K562 (cell line): ENCODE measurements at regions not wholly inside any gene's neighbourhood (a gene's known extent, or its start where the extent isn't known, plus 50 kb on each side); places are given as distances from the start of the nearest gene placed in this dataset.

Experiments used
- ATAC-seq: fragments of 200-7000 bp; cut with Tn5 transposase; 3 replicates; pipeline ENCODE4 v1.9.1; 2020; ENCODE audit warnings: moderate library complexity
- BruUV-seq: library from RNA; stranded (reverse); fragments of 400-500 nt; replicated peaks from 2 replicates; lab custom pipeline; 2021; lab: Mats Ljungman, UMichigan
- CTCF ChIA-PET: fragments of 300-600 bp; formaldehyde crosslinking; extraction: SDS; loops from one replicate; lab custom pipeline; 2021; ENCODE audit warnings: low intra/inter-chr PET ratio; lab: Yijun Ruan, JAX
- POLR2A ChIA-PET: fragments of 300-600, 350-650 bp; sonication (Branson Sonifier 250); formaldehyde crosslinking; extraction: SDS; loops from one replicate; lab custom pipeline; 2021; ENCODE audit warnings: antibody characterized with exemption, inconsistent platforms; lab: Yijun Ruan, JAX
- DNase-seq, 4 experiments: peaks; one replicate each; pipeline versions ENCODE4 v3.0.0 to v3.0.0-alpha.2; 2011 to 2018; ENCODE audit warnings: low spot score in 3 of 4, mixed read lengths in 3 of 4; ENCODE audit errors: extremely low read depth in 1 of 4
- FAIRE-seq: peaks from 2 replicates; lab custom pipeline; 2011; peaks lifted over from hg19 to GRCh38; lab: Jason Lieb, UNC
- H2AFZ ChIP-seq: 2 replicates; pipeline ENCODE4 v1.6.0; 2011; ENCODE audit warnings: low read depth, low read length, control low read depth, inconsistent platforms
- H3K27ac ChIP-seq: fragments of 200-600 bp; 3 replicates; pipeline ENCODE4 v1.8.0; 2011; ENCODE audit warnings: low read depth, mild to moderate bottlenecking, control low read depth, inconsistent platforms, low read length, moderate library complexity, mixed read lengths; ENCODE audit errors: extremely low read depth
- H3K27me3 ChIP-seq, 2 experiments: fragments of 300-600 bp in 1 of 2; 2 replicates in 1 of 2; 3 replicates in 1 of 2; pipeline versions ENCODE4 v1.6.0 to v1.8.0; 2011; ENCODE audit warnings: inconsistent platforms in 2 of 2, low read length in 2 of 2, mild to moderate bottlenecking in 1 of 2, mixed read lengths in 1 of 2, moderate library complexity in 1 of 2; ENCODE audit not compliant: control insufficient read depth in 2 of 2, insufficient read depth in 2 of 2
- H3K36me3 ChIP-seq: fragments of 300-600 bp; 3 replicates; pipeline ENCODE4 v1.8.0; 2011; ENCODE audit warnings: mild to moderate bottlenecking, low read length, inconsistent platforms; ENCODE audit not compliant: control insufficient read depth, insufficient read depth
- H3K4me1 ChIP-seq, 2 experiments: fragments of 200-600 bp in 1 of 2; replicated peaks in 1 of 2; 2 replicates in 1 of 2; 3 replicates in 1 of 2; pipeline versions ENCODE4 v1.5.1 to v1.8.0; 2011; ENCODE audit warnings: inconsistent platforms in 2 of 2, low read length in 2 of 2, mild to moderate bottlenecking in 1 of 2, mixed read lengths in 1 of 2, moderate library complexity in 1 of 2; ENCODE audit not compliant: control insufficient read depth in 2 of 2, insufficient read depth in 2 of 2
- H3K4me2 ChIP-seq: 2 replicates; pipeline ENCODE4 v1.6.1; 2011; ENCODE audit warnings: low read length, control low read depth, inconsistent platforms, mixed read lengths; ENCODE audit not compliant: insufficient read depth
- H3K4me3 ChIP-seq: fragments of 200-600 bp; sonication (generic), shearing (Covaris generic); 2 replicates; pipeline ENCODE4 v1.5.1; 2016; ENCODE audit warnings: control low read depth, inconsistent platforms
- H3K79me2 ChIP-seq: fragments of 200-600 bp; 3 replicates; pipeline ENCODE4 v1.8.0; 2011; ENCODE audit warnings: low read length, inconsistent platforms; ENCODE audit not compliant: control insufficient read depth, insufficient read depth
- H3K9ac ChIP-seq, 2 experiments: 2 replicates each; pipeline versions ENCODE4 v1.6.0 to v1.6.1; 2011; ENCODE audit warnings: low read depth in 2 of 2, low read length in 2 of 2, control low read depth in 1 of 2, inconsistent platforms in 1 of 2, mild to moderate bottlenecking in 1 of 2, mixed read lengths in 1 of 2; ENCODE audit not compliant: insufficient read depth in 1 of 2
- H3K9me1 ChIP-seq: one replicate; pipeline ENCODE4 v1.6.0; 2011; ENCODE audit warnings: inconsistent platforms, mild to moderate bottlenecking, low read length, moderate library complexity; ENCODE audit not compliant: control insufficient read depth, insufficient read depth
- H3K9me3 ChIP-seq: replicated peaks from 2 replicates; pipeline ENCODE4 v1.5.1; 2011; ENCODE audit warnings: low read depth, low read length, inconsistent platforms; ENCODE audit not compliant: control insufficient read depth, insufficient read depth
- H4K20me1 ChIP-seq: replicated peaks from 2 replicates; pipeline ENCODE4 v1.6.1; 2011; ENCODE audit warnings: low read length, inconsistent platforms, mixed read lengths; ENCODE audit not compliant: control insufficient read depth, insufficient read depth
- EP400 ChIP-seq: fragments of 450-650 bp; IDR thresholded peaks from 2 replicates; pipeline ENCODE4 v1.6.1; 2017; ENCODE audit warnings: antibody characterized with exemption, mild to moderate bottlenecking, moderate library complexity
- GTF2B ChIP-seq: IDR thresholded peaks from 2 replicates; pipeline ENCODE4 v1.6.1; 2011; ENCODE audit not compliant: insufficient read length; ENCODE audit errors: extremely low read depth
- SIX5 ChIP-seq, 2 experiments: IDR thresholded peaks; 2 replicates each; pipeline ENCODE4 v1.6.1; 2011; ENCODE audit warnings: low read length in 2 of 2, borderline replicate concordance in 1 of 2, low read depth in 1 of 2, mild to moderate bottlenecking in 1 of 2, moderate library complexity in 1 of 2; ENCODE audit not compliant: insufficient read depth in 1 of 2
- STAT5A ChIP-seq: IDR thresholded peaks from 2 replicates; pipeline ENCODE4 v1.6.1; 2012; ENCODE audit warnings: low read length, inconsistent platforms, borderline replicate concordance
- ZNF253 ChIP-seq: fragments of 250-450 bp; sonication (Bioruptor Pico); conservative IDR thresholded peaks from 2 replicates; pipeline ENCODE4 v1.6.1; 2021; ENCODE audit warnings: mild to moderate bottlenecking
- WGBS: fragments of 100-300 bp; shearing (Covaris generic); methylation state at CpG from one replicate; pipeline ENCODE4 v1.1.6; 2016; ENCODE audit warnings: low coverage, mixed read lengths; ENCODE audit not compliant: insufficient coverage; ENCODE audit errors: missing lambda C conversion rate; 5-methylcytosine and 5-hydroxymethylcytosine counted together
- in situ Hi-C: fragments of 300-500 bp; cut with MboI; formaldehyde crosslinking; loops from 4 replicates; pipeline ENCODE4 v1.15.0; 2018; ENCODE audit warnings: inconsistent platforms, mixed read lengths
- intact Hi-C: fragments of 100-400 bp; cut with micrococcal nuclease; formaldehyde crosslinking; loops from 2 replicates; pipeline ENCODE4 v1.14.2; 2022
- TF ChIP-seq, protein P1 (sequence below): fragments of 250-450 bp; sonication (Bioruptor Pico); IDR thresholded peaks from 2 replicates; pipeline ENCODE4 v1.5.0; 2021

DNA sequence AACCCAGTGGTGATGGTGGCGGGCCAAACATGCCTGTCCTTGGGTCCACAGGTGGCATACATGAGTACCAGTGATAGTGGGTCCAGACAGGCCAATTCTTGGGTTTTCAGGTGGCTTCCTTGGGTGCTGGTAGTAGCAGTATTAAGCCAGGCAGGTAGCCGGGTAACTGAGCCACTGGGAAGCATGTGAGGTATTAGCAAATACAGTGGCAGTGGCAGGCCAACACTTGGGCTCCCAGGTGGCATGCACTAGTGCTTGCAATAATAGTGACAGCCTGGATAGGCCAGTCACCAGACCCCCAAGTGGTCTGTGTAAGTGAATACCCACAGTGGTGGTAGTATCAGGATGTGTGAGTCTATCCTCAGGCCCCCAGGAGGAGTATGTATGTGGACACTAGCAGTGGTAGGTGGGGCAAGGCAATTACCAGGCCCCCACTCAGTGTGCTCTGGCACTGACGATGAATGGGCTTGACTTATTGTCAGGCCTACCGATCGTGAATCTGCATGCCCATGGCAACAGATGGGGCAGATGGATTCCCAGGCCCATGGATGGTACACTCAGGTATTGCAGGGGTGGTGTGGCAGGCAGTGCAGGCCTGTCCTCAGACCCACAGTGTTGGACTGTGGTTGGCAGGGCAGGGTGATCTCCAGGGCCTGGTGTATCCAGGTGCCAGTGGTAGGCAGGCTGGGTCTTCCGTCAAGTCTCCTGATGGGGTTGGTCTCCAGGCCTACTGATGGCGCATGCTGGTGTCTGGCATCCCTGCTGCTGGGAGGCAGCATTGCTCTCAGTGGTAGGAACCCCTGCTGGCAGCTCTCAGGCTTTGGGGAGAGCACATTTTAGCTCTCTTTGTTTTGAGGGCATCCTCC lies 840.7 kb downstream of the FAM181B start:
- Histone ChIP-seq H4K20me1 (no peaks in the 10 kb centered on the region), H3K4me2 (no peak overlapping the region), H3K79me2 (no peaks in the 10 kb centered on the region), H3K9ac (no peak overlapping the region), H3K4me1 (no peaks in the 10 kb centered on the region), H3K4me3 (no peak overlapping the region), H3K9me1 (no peaks in the 10 kb centered on the region), H3K9me3 (no peaks in the 10 kb centered on the region; the same call in 1 of the 2 replicates), H3K27me3 (no peaks in the 10 kb centered on the region), H2AFZ (no peak overlapping the region), H3K27ac (no peak overlapping the region), H3K36me3 (no peaks in the 10 kb centered on the region)
- DNase-seq (no peak), ATAC-seq (no peak), FAIRE-seq (no peak)
- WGBS, result 0% methylated on average over 7 of the region's 7 CpGs
- intact Hi-C loops, result no loop called here
- in situ Hi-C loops, result no loop called here
- CTCF ChIA-PET, result no interaction called here
- TF ChIP-seq, protein P1, sequence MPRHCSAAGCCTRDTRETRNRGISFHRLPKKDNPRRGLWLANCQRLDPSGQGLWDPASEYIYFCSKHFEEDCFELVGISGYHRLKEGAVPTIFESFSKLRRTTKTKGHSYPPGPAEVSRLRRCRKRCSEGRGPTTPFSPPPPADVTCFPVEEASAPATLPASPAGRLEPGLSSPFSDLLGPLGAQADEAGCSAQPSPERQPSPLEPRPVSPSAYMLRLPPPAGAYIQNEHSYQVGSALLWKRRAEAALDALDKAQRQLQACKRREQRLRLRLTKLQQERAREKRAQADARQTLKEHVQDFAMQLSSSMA (CRISPR knock-in tag), result no peak
- TF ChIP-seq EP400 (no peak), ZNF253 (no peak), GTF2B (no peak), STAT5A (no peak), SIX5 (IDR thresholded peaks at IDR 0.05; ENCODE audit: borderline replicate concordance in 1 of 2, insufficient read depth in 1 of 2, low read depth in 1 of 2, low read length in 2 of 2) (no peak)
- BruUV-seq, result no TSS peak
- POLR2A ChIA-PET, result no interaction called here
